Skin epidermis (tissue), 12 donors: ENCODE measurements at regions not wholly inside any gene's neighbourhood (a gene's known extent, or its start where the extent isn't known, plus 50 kb on each side); places are given as distances from the start of the nearest gene placed in this dataset.
A peak's percentile ranks its signal among the peaks of the same experiment; 100 is the strongest.
"Not testable (repeated sequence)": the region's sequence is repeated elsewhere in the genome, so short reads cannot be mapped to it uniquely, and the experiment has no call there.

ENCODE experiments used
- H3K27ac ChIP-seq, 21 experiments: fragments of 200-600 bp; sonication (generic) in 11 of 21; one replicate each; pipeline ENCODE4 v1.5.0; 2020; ENCODE audit warnings: mild to moderate bottlenecking in 3 of 21, inconsistent platforms in 2 of 21, moderate library complexity in 2 of 21
- H3K4me3 ChIP-seq, 7 experiments: fragments of 200-600 bp; sonication (generic) in 2 of 7; one replicate each; pipeline ENCODE4 v1.5.0; 2020; ENCODE audit warnings: inconsistent platforms in 2 of 7, mild to moderate bottlenecking in 2 of 7, moderate library complexity in 1 of 7

GRCh38 chr1:30521261-30521865 lies 202.0 kb downstream of the MATN1 start:
- peak overlapping the region in 7 of 21 experiments; percentile 11 to 83 (median 47) for H3K27ac ChIP-seq
- H3K4me3 ChIP-seq, result no peak overlapping the region

GRCh38 chr1:30520476-30520875 lies 202.9 kb downstream of the MATN1 start:
- Histone ChIP-seq H3K27ac (peak overlapping the region in 1 of 21 experiments; percentile 83), H3K4me3 (no peak overlapping the region)

- H3K27ac ChIP-seq, result no peak overlapping the region
These were observed 204.1 kb downstream of the MATN1 start for GRCh38 chr1:30519201-30519763.

GRCh38 chr1:30518696-30519095 lies 204.7 kb downstream of the MATN1 start:
- Histone ChIP-seq H3K4me3 (no peak overlapping the region), H3K27ac (no peak overlapping the region)

More at GRCh38 chr1:30519201-30519763, 204.1 kb downstream of the MATN1 start:
- no peak overlapping the region for H3K4me3 ChIP-seq

GRCh38 chr1:30518186-30518585 lies 205.2 kb downstream of the MATN1 start:
- no peak overlapping the region for H3K27ac ChIP-seq
- H3K4me3 ChIP-seq, result no peak overlapping the region

GRCh38 chr1:30517666-30518065 lies 205.7 kb downstream of the MATN1 start:
- not testable (repeated sequence) for H3K27ac ChIP-seq, H3K4me3 ChIP-seq

GRCh38 chr1:30517241-30517640 lies 206.1 kb downstream of the MATN1 start:
- not testable (repeated sequence) for H3K4me3 ChIP-seq, H3K27ac ChIP-seq

- no peak overlapping the region for H3K4me3 ChIP-seq
- no peak overlapping the region for H3K27ac ChIP-seq
These were observed 206.9 kb downstream of the MATN1 start for GRCh38 chr1:30516485-30516858.

- Histone ChIP-seq H3K27ac (no peak overlapping the region), H3K4me3 (no peak overlapping the region)
These were observed 207.5 kb downstream of the MATN1 start for GRCh38 chr1:30515755-30516484.

GRCh38 chr1:30514945-30515344 lies 208.4 kb downstream of the MATN1 start:
- Histone ChIP-seq H3K4me3 (no peak overlapping the region), H3K27ac (no peak overlapping the region)

GRCh38 chr1:30514137-30514654 lies 209.2 kb downstream of the MATN1 start:
- H3K27ac ChIP-seq, result no peak overlapping the region
- no peak overlapping the region for H3K4me3 ChIP-seq

GRCh38 chr1:30513396-30514136 lies 209.8 kb downstream of the MATN1 start:
- no peak overlapping the region for H3K4me3 ChIP-seq
- no peak overlapping the region for H3K27ac ChIP-seq

GRCh38 chr1:30512914-30513265 lies 210.5 kb downstream of the MATN1 start:
- Histone ChIP-seq H3K4me3 (no peak overlapping the region), H3K27ac (no peak overlapping the region)

- Histone ChIP-seq H3K4me3 (no peak overlapping the region), H3K27ac (peak overlapping the region in 1 of 21 experiments; percentile 14)
These were observed 211.1 kb downstream of the MATN1 start for GRCh38 chr1:30511991-30512913.

- no peak overlapping the region for H3K4me3 ChIP-seq
These were observed 211.8 kb downstream of the MATN1 start for GRCh38 chr1:30511563-30511962.

GRCh38 chr1:30511106-30511505 lies 212.3 kb downstream of the MATN1 start:
- Histone ChIP-seq H3K4me3 (no peak overlapping the region), H3K27ac (no peak overlapping the region)

More at GRCh38 chr1:30511563-30511962, 211.8 kb downstream of the MATN1 start:
- H3K27ac ChIP-seq, result no peak overlapping the region

GRCh38 chr1:30509670-30510069 lies 213.7 kb downstream of the MATN1 start:
- Histone ChIP-seq H3K4me3 (no peak overlapping the region), H3K27ac (no peak overlapping the region)

GRCh38 chr1:30508611-30509010 lies 214.8 kb downstream of the MATN1 start:
- Histone ChIP-seq H3K4me3 (no peak overlapping the region), H3K27ac (no peak overlapping the region)

- Histone ChIP-seq H3K27ac (no peak overlapping the region), H3K4me3 (no peak overlapping the region)
These were observed 215.3 kb downstream of the MATN1 start for GRCh38 chr1:30508175-30508448.
